Mucosa of descending colon (tissue), 3 donors: ENCODE measurements at regions not wholly inside any gene's neighbourhood (a gene's known extent, or its start where the extent isn't known, plus 50 kb on each side); places are given as distances from the start of the nearest gene placed in this dataset.

Experiments
- ATAC-seq: fragments of 200-7000 bp; cut with Tn5 transposase; one replicate; pipeline ENCODE4 v1.9.1; 2020; ENCODE audit warnings: mild to moderate bottlenecking, moderate library complexity
- DNase-seq, 3 donors: peaks; one replicate each; pipeline ENCODE4 v3.0.0-alpha.2; 2020
- H3K36me3 ChIP-seq: fragments of 200-600 bp; one replicate; pipeline ENCODE4 v1.8.0; 2021; ENCODE audit warnings: low read depth, mild to moderate bottlenecking
- H3K4me1 ChIP-seq: fragments of 200-600 bp; one replicate; pipeline ENCODE4 v1.8.0; 2021; ENCODE audit warnings: low read depth, mild to moderate bottlenecking
- H3K4me3 ChIP-seq: fragments of 200-600 bp; one replicate; pipeline ENCODE4 v1.8.0; 2021; ENCODE audit warnings: mild to moderate bottlenecking
- H3K9me3 ChIP-seq: fragments of 200-600 bp; one replicate; pipeline ENCODE4 v1.8.0; 2021; ENCODE audit warnings: mild to moderate bottlenecking
- intact Hi-C, 2 donors: fragments of 100-400 bp; cut with DNase I in 1 of 2; cut with micrococcal nuclease in 1 of 2; formaldehyde crosslinking; loops; one replicate each; pipeline versions ENCODE4 v1.11.0 to v1.11.1; 2022; cut with DNase I, micrococcal nuclease
- TF ChIP-seq, protein P1 (sequence below): fragments of 200-600 bp; IDR thresholded peaks from one replicate; pipeline ENCODE4 v1.8.0; 2022; ENCODE audit warnings: antibody characterized with exemption, mild to moderate bottlenecking
- donor health status: DM: no; HTN: no; CAD: no; lungs with moderate emphysema.
- donor health status: DM: no; HTN: no; CAD: no.
- donor health status: DM: no; HTN: yes; CAD: no.

DNA sequence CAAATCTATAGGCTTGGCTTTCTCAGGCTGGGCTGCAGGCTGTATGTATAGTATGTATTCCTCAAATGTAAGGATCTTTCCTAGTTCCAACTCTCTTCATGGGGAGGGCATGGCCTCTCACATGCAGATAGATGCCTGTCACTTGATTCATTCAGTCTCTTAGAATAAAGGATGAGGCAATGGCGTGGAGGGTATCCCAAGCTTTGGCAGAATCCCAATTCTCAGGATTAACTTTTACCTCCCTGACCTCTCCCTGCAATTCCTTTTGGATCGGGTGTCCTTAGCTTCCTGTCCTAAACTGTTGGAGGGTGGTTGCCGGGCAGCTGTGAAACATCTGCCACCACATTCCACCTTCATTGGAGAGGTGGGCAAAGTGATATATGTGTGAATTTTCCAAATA, 80.3 kb downstream of the INSIG2 start:
- ATAC-seq: no peak

DNA sequence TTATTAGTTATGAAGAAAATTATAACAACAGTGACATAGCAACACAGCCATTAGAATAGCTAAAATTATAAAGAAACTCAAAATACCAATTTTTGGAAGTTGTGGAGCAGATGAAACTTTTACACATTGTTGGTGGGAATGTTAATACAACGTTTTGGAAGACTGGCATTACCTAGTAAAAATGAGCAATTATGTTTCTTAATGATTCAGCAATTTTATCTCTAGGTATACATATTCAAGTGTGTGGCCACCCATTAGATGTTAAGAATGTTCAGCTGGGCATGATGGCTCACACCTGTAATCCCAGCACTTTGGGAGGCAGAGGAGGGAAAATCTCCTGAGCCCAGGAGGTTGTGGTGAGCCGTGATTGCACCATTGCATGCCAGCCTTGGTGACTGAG, 78.8 kb downstream of the INSIG2 start:
- intact Hi-C loops: no loop called here
- Histone ChIP-seq H3K9me3 (no peaks in the 10 kb centered on the region), H3K4me1 (no peaks in the 10 kb centered on the region), H3K4me3 (no peak overlapping the region), H3K36me3 (no peaks in the 10 kb centered on the region)
- DNase-seq: no peak
- no peak for ATAC-seq
- TF ChIP-seq, protein P1, sequence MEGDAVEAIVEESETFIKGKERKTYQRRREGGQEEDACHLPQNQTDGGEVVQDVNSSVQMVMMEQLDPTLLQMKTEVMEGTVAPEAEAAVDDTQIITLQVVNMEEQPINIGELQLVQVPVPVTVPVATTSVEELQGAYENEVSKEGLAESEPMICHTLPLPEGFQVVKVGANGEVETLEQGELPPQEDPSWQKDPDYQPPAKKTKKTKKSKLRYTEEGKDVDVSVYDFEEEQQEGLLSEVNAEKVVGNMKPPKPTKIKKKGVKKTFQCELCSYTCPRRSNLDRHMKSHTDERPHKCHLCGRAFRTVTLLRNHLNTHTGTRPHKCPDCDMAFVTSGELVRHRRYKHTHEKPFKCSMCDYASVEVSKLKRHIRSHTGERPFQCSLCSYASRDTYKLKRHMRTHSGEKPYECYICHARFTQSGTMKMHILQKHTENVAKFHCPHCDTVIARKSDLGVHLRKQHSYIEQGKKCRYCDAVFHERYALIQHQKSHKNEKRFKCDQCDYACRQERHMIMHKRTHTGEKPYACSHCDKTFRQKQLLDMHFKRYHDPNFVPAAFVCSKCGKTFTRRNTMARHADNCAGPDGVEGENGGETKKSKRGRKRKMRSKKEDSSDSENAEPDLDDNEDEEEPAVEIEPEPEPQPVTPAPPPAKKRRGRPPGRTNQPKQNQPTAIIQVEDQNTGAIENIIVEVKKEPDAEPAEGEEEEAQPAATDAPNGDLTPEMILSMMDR: no peak

More for the DNA sequence above, 80.3 kb downstream of the INSIG2 start:
- intact Hi-C loops: no loop called here
- H3K9me3 ChIP-seq: no peaks in the 10 kb centered on the region
- DNase-seq: no peak
- H3K4me1 ChIP-seq: no peaks in the 10 kb centered on the region
- no peaks in the 10 kb centered on the region for H3K36me3 ChIP-seq
- no peak overlapping the region for H3K4me3 ChIP-seq
- TF ChIP-seq, protein P1: no peak

DNA sequence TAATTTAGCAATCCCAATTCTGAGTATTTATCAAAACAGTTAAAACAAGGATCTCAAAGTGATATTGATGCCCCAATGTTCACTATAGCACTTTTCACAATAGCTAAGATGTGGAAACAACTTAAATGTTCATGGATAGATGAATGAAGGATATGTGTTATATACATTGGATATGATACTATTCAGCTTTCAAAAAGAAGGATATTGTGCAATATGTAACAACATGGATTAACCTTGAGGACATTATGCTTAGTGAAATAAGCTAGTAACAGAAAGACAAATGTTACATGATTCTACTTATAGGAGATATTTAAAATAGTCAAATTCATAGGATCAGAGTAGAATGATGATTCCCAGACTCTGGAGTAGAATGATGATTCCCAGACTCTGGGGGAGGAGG, 78.0 kb downstream of the INSIG2 start:
- ATAC-seq (no peak), DNase-seq (no peak)
- Histone ChIP-seq H3K36me3 (no peaks in the 10 kb centered on the region), H3K4me3 (no peak overlapping the region), H3K4me1 (no peaks in the 10 kb centered on the region), H3K9me3 (no peaks in the 10 kb centered on the region)
- TF ChIP-seq, protein P1: no peak
- intact Hi-C loops: no loop called here

DNA sequence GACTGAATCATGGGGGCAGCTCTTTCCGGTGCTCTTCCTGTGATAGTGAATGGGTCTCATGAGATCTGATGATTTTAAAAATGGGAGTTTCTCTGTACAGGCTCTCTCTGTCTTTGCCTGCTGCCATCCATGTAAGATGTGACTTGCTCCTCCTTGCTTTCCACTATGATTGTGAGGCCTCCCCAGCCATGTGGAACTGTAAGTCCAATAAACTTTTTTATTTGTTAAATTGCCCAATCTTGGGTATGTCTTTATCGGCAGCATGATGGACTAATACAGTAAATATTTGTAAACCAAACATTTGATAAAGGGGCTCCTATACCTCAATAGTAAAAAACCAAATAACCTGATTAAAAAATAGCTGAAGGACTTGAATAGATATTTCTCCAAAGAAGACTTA, 77.3 kb downstream of the INSIG2 start:
- H3K4me3 ChIP-seq: no peak overlapping the region
- intact Hi-C loops: no loop called here
- H3K4me1 ChIP-seq: no peaks in the 10 kb centered on the region
- no peaks in the 10 kb centered on the region for H3K36me3 ChIP-seq
- no peak for ATAC-seq
- H3K9me3 ChIP-seq: no peaks in the 10 kb centered on the region
- DNase-seq: no peak
- TF ChIP-seq, protein P1: no peak
